WI38 (cell line): ENCODE measurements at regions not wholly inside any gene's neighbourhood (a gene's known extent, or its start where the extent isn't known, plus 50 kb on each side); places are given as distances from the start of the nearest gene placed in this dataset.
"Not testable (repeated sequence)": the region's sequence is repeated elsewhere in the genome, so short reads cannot be mapped to it uniquely, and the experiment has no call there.

Experiments
- H3K4me3 ChIP-seq: 2 replicates; pipeline ENCODE4 v1.5.1; 2011; ENCODE audit warnings: low read depth, mild to moderate bottlenecking, control low read depth, low read length
- CTCF ChIP-seq: IDR thresholded peaks from 2 replicates; pipeline ENCODE4 v1.5.1; 2012; ENCODE audit warnings: low read depth, mild to moderate bottlenecking, control low read depth, low read length

- no peak overlapping the region for H3K4me3 ChIP-seq
- TF ChIP-seq CTCF, result no peak
These were observed 116.7 kb upstream of the CIBAR2 start for GRCh38 chr16:85228970-85229430.

DNA sequence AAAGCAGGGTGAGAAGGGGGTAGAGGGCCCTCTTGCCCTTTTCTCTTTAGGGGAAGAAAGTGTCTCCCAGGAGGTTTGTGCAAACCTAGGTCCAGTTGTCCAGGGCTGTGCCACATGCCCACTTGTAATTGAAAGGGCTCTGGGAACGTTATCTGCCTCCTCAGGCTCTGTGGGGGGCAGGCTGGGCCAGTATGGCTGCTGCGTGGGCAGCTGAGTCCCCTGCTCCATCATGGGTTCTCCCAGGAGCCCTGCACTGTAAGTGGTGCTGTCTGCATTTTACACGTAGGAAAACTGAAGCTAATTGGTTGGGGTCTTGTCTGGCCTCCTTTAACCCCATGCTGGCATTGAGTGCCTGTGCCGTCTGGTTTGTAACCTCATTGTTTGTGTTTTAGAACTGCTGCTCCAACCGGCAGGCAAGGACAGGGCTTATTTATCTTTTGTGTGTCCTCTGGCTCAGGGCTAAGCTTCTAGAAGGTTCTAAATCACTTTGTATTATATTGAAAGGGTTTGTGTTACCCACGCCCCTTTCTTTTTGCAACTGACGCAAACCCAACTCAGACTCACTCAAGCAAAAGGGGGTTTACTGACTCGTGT lies 117.7 kb upstream of the CIBAR2 start:
- no peak for TF ChIP-seq CTCF
- no peak overlapping the region for H3K4me3 ChIP-seq

DNA sequence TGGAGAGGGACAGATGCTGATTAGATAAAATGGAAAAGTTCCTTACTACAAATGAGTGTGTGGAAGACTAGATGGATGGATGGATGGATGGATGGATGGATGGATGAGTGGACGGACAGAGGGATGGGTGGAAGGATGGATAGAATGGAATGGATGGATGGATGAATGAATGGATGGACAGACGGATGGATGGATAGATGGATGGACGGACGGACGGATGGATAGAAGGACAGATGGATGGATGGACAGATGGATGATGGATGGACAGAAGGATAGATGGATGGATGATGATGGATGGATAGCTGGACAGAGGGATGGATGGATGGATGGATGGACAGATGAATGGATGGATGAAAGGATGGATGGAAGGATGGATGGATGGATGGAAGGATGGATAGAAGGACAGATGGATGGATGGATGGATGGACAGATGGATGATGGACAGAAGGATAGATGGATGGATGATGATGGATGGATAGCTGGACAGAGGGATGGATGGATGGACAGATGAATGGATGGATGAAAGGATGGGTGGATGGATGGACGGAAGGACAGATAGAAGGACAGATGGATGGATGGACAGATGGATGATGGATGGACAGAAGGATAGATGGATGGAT lies 118.6 kb upstream of the CIBAR2 start:
- H3K4me3 ChIP-seq, result not testable (repeated sequence)

GRCh38 chr16:85231959-85232358 lies 119.7 kb upstream of the CIBAR2 start:
- TF ChIP-seq CTCF, result no peak
- H3K4me3 ChIP-seq, result no peak overlapping the region

- TF ChIP-seq CTCF, result no peak
These were observed 120.3 kb upstream of the CIBAR2 start for GRCh38 chr16:85232369-85233142.

GRCh38 chr16:85233516-85233915 lies 121.2 kb upstream of the CIBAR2 start:
- no peak for TF ChIP-seq CTCF
- H3K4me3 ChIP-seq, result no peak overlapping the region

More at GRCh38 chr16:85232369-85233142, 120.3 kb upstream of the CIBAR2 start:
- H3K4me3 ChIP-seq, result no peak overlapping the region

DNA sequence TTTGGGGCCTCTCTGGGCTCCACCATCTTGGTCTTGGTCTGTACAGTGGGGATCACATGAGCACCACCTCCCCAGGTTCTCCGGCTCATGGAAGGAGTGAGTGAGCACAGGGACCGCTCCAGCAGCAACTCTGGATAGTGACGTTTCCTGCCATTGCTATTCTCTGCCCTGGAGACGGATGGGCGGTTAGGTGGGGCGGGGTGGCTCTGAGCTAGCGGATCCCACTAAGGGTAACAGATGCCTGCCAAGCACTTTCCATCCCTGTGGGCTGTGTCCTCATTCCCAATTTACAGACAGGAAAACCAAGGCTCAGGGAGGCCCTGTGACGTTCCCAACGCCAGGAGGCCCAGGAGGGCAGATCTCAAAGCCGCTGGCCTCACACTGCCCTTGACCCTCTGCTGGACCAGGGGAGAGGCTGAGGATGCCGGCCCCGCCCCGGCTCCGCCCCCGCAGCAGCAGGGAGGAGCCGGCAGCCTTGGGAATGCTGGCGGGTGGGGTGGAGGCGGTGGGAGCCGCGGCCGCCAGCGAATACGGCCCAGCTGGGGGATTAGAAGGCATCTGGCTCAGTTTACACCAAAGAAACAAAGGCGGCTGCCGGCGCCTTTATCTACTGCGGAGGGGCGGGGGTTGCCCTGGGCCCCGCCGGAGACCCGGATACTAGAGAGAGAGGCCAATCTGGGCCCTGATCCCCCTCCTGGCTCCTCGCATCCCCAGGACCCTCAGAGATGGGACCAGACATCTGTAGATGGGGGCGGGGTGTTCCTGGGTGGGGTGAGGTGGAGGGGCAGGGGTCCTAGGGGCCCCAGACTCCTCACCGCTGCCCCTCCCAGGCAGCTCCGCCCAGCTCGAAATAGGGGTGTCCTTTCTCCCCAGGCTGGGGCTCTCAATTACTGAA lies 122.3 kb upstream of the CIBAR2 start:
- peak overlapping the region; percentile 50 for H3K4me3 ChIP-seq
- TF ChIP-seq CTCF, result no peak
